Neural progenitor cell (in vitro differentiated cells): ENCODE measurements at regions not wholly inside any gene's neighbourhood (a gene's known extent, or its start where the extent isn't known, plus 50 kb on each side); places are given as distances from the start of the nearest gene placed in this dataset.
"Not testable (repeated sequence)": the region's sequence is repeated elsewhere in the genome, so short reads cannot be mapped to it uniquely, and the experiment has no call there.

ENCODE experiments used
- DNase-seq: peaks from one replicate; pipeline ENCODE4 v3.0.0-alpha.2; 2016; ENCODE audit warnings: low spot score
- H2AFZ ChIP-seq: fragments of 200-600 bp; sonication (generic); replicated peaks from 2 replicates; pipeline ENCODE4 v1.6.1; 2016; ENCODE audit warnings: antibody characterized with exemption
- H3F3A ChIP-seq: fragments of 200-600 bp; sonication (generic); 2 replicates; pipeline ENCODE4 v1.6.1; 2016; ENCODE audit warnings: antibody characterized with exemption, low read depth
- H3K27ac ChIP-seq: fragments of 200-600 bp; sonication (generic); 2 replicates; pipeline ENCODE4 v1.5.1; 2016; ENCODE audit warnings: mild to moderate bottlenecking
- H3K27me3 ChIP-seq: fragments of 200-600 bp; sonication (generic); 2 replicates; pipeline ENCODE4 v1.6.1; 2016; ENCODE audit warnings: mild to moderate bottlenecking, moderate library complexity
- H3K36me3 ChIP-seq: fragments of 200-600 bp; sonication (generic); 2 replicates; pipeline ENCODE4 v1.5.1; 2016
- H3K4me1 ChIP-seq: fragments of 200-600 bp; sonication (generic); 2 replicates; pipeline ENCODE4 v1.6.1; 2016; ENCODE audit warnings: mixed run types
- H3K4me2 ChIP-seq: fragments of 200-600 bp; sonication (generic); 2 replicates; pipeline ENCODE4 v1.6.1; 2016
- H3K4me3 ChIP-seq: fragments of 200-600 bp; sonication (generic); 2 replicates; pipeline ENCODE4 v1.5.1; 2016
- H3K79me2 ChIP-seq: fragments of 200-600 bp; sonication (generic); 2 replicates; pipeline ENCODE4 v1.6.1; 2016; ENCODE audit warnings: low read depth
- H3K9ac ChIP-seq: fragments of 200-600 bp; sonication (generic); 2 replicates; pipeline ENCODE4 v1.6.1; 2016
- H3K9me3 ChIP-seq: fragments of 200-600 bp; sonication (generic); 2 replicates; pipeline ENCODE4 v1.5.1; 2016; ENCODE audit warnings: low read depth
- H4K20me1 ChIP-seq: fragments of 200-600 bp; sonication (generic); 2 replicates; pipeline ENCODE4 v1.6.1; 2016; ENCODE audit warnings: low read depth
- H3K27ac Mint-ChIP-seq: 3 replicates; pipeline ENCODE4 v1.8.0; 2021; ENCODE audit warnings: mixed read lengths
- H3K27me3 Mint-ChIP-seq: 2 replicates; pipeline ENCODE4 v1.8.0; 2022; ENCODE audit warnings: low read depth, mild to moderate bottlenecking, inconsistent platforms, moderate library complexity, mixed read lengths; ENCODE audit not compliant: insufficient read depth
- H3K36me3 Mint-ChIP-seq: 3 replicates; pipeline ENCODE4 v1.8.0; 2021; ENCODE audit warnings: mixed read lengths
- H3K4me1 Mint-ChIP-seq: 3 replicates; pipeline ENCODE4 v1.8.0; 2021; ENCODE audit warnings: mixed read lengths
- H3K4me3 Mint-ChIP-seq: 3 replicates; pipeline ENCODE4 v1.8.0; 2021; ENCODE audit warnings: mild to moderate bottlenecking, moderate library complexity, mixed read lengths
- H3K9me3 Mint-ChIP-seq: 3 replicates; pipeline ENCODE4 v1.8.0; 2020; ENCODE audit warnings: mixed read lengths
- CTCF ChIP-seq: fragments of 200-600 bp; sonication (generic); IDR thresholded peaks from 2 replicates; pipeline ENCODE4 v1.5.1; 2017; ENCODE audit warnings: antibody characterized with exemption, mild to moderate bottlenecking
- EZH2 ChIP-seq: fragments of 200-600 bp; sonication (generic); IDR thresholded peaks from 2 replicates; pipeline ENCODE4 v1.6.1; 2017; ENCODE audit warnings: antibody characterized with exemption, mild to moderate bottlenecking, moderate library complexity
- EZH2phosphoT487 ChIP-seq: fragments of 200-600 bp; sonication (generic); IDR thresholded peaks from 2 replicates; pipeline ENCODE4 v1.6.1; 2017; ENCODE audit warnings: antibody characterized with exemption

- Histone ChIP-seq H2AFZ (no peak overlapping the region), H3K9me3 (no peaks in the 10 kb centered on the region), H3K9ac (no peak overlapping the region), H3F3A (no peaks in the 10 kb centered on the region), H3K79me2 (no peaks in the 10 kb centered on the region), H4K20me1 (no peaks in the 10 kb centered on the region), H3K4me3 (no peak overlapping the region), H3K36me3 (no peaks in the 10 kb centered on the region), H3K4me2 (no peak overlapping the region), H3K27ac (no peak overlapping the region), H3K27me3 (no peaks in the 10 kb centered on the region), H3K4me1 (no peaks in the 10 kb centered on the region)
- Mint-ChIP-seq H3K27ac (no peak overlapping the region), H3K36me3 (no peaks in the 10 kb centered on the region), H3K4me1 (no peaks in the 10 kb centered on the region), H3K4me3 (no peak overlapping the region), H3K9me3 (no peaks in the 10 kb centered on the region), H3K27me3 (peaks cover 4% of the 10 kb centered on the region)
- TF ChIP-seq CTCF (no peak), EZH2phosphoT487 (no peak), EZH2 (no peak)
- no peak for DNase-seq
These were observed 308.7 kb upstream of the BRINP1 start for GRCh38 chr9:119677811-119678505.

GRCh38 chr9:119675951-119676350, 306.7 kb upstream of the BRINP1 start:
- Mint-ChIP-seq H3K27me3 (peaks cover 4% of the 10 kb centered on the region), H3K4me1 (no peaks in the 10 kb centered on the region), H3K4me3 (no peak overlapping the region), H3K36me3 (no peaks in the 10 kb centered on the region), H3K9me3 (no peaks in the 10 kb centered on the region), H3K27ac (no peak overlapping the region)
- H4K20me1 ChIP-seq: no peaks in the 10 kb centered on the region
- no peak overlapping the region for H2AFZ ChIP-seq
- H3K9ac ChIP-seq: no peak overlapping the region
- no peaks in the 10 kb centered on the region for H3K36me3 ChIP-seq
- no peaks in the 10 kb centered on the region for H3K4me1 ChIP-seq
- peak; percentile 4 for DNase-seq
- H3K79me2 ChIP-seq: no peaks in the 10 kb centered on the region
- no peak overlapping the region for H3K27ac ChIP-seq
- peak overlapping the region; percentile 17 for H3K4me2 ChIP-seq
- TF ChIP-seq CTCF (no peak), EZH2phosphoT487 (no peak), EZH2 (no peak)
- H3K27me3 ChIP-seq: no peaks in the 10 kb centered on the region
- no peaks in the 10 kb centered on the region for H3F3A ChIP-seq
- no peak overlapping the region for H3K4me3 ChIP-seq
- H3K9me3 ChIP-seq: no peaks in the 10 kb centered on the region

GRCh38 chr9:119672763-119673162, 303.5 kb upstream of the BRINP1 start:
- not testable (repeated sequence) for H3K27ac ChIP-seq, H3K4me1 Mint-ChIP-seq, H3K4me2 ChIP-seq, H3K27me3 ChIP-seq, H3F3A ChIP-seq, H3K4me3 Mint-ChIP-seq, H3K79me2 ChIP-seq, H4K20me1 ChIP-seq, H3K9me3 ChIP-seq, H2AFZ ChIP-seq, H3K9me3 Mint-ChIP-seq, H3K27me3 Mint-ChIP-seq, H3K27ac Mint-ChIP-seq, H3K9ac ChIP-seq, H3K4me1 ChIP-seq, H3K36me3 ChIP-seq, DNase-seq, H3K36me3 Mint-ChIP-seq, H3K4me3 ChIP-seq

- Histone ChIP-seq H3K4me1 (no peaks in the 10 kb centered on the region), H3K9ac (no peak overlapping the region), H3K27me3 (no peaks in the 10 kb centered on the region), H3K36me3 (no peaks in the 10 kb centered on the region), H3K79me2 (no peaks in the 10 kb centered on the region), H3F3A (no peaks in the 10 kb centered on the region), H3K4me3 (no peak overlapping the region), H2AFZ (no peak overlapping the region), H3K27ac (no peak overlapping the region), H3K9me3 (no peaks in the 10 kb centered on the region), H4K20me1 (no peaks in the 10 kb centered on the region), H3K4me2 (no peak overlapping the region)
- Mint-ChIP-seq H3K27ac (no peak overlapping the region), H3K9me3 (no peaks in the 10 kb centered on the region), H3K4me1 (no peaks in the 10 kb centered on the region), H3K27me3 (peaks cover 9% of the 10 kb centered on the region), H3K36me3 (no peaks in the 10 kb centered on the region), H3K4me3 (no peak overlapping the region)
- TF ChIP-seq CTCF (no peak), EZH2 (no peak), EZH2phosphoT487 (no peak)
- no peak for DNase-seq
These were observed 298.7 kb upstream of the BRINP1 start for GRCh38 chr9:119667916-119668315.
